Liver (tissue), 8 donors: ENCODE measurements at regions not wholly inside any gene's neighbourhood (a gene's known extent, or its start where the extent isn't known, plus 50 kb on each side); places are given as distances from the start of the nearest gene placed in this dataset.

Experiments used
- DNase-seq: peaks from one replicate; pipeline ENCODE4 v3.0.0-alpha.2; 2017; ENCODE audit warnings: low spot score
- H3K27ac ChIP-seq, 2 donors: one replicate each; pipeline ENCODE4 v1.7.0; 2013; ENCODE audit warnings: inconsistent platforms in 2 of 2, low read length in 2 of 2, control low read depth in 1 of 2, low read depth in 1 of 2, mild to moderate bottlenecking in 1 of 2
- H3K27me3 ChIP-seq, 4 donors: one replicate each; pipeline versions ENCODE4 v1.6.1 to v1.7.0; 2013; ENCODE audit warnings: low read length in 3 of 4, inconsistent platforms in 1 of 4, mild to moderate bottlenecking in 1 of 4, moderate library complexity in 1 of 4; ENCODE audit not compliant: control insufficient read depth in 4 of 4, insufficient read depth in 4 of 4
- H3K36me3 ChIP-seq, 4 donors: one replicate each; pipeline versions ENCODE4 v1.6.1 to v1.7.0; 2013; ENCODE audit warnings: low read length in 3 of 4, mild to moderate bottlenecking in 3 of 4, low read depth in 1 of 4, moderate library complexity in 1 of 4; ENCODE audit not compliant: control insufficient read depth in 4 of 4, insufficient read depth in 3 of 4
- H3K4me1 ChIP-seq, 4 donors: one replicate each; pipeline versions ENCODE4 v1.6.1 to v1.7.0; 2013; ENCODE audit warnings: low read length in 3 of 4, mild to moderate bottlenecking in 3 of 4, moderate library complexity in 1 of 4; ENCODE audit not compliant: control insufficient read depth in 4 of 4, insufficient read depth in 4 of 4
- H3K4me3 ChIP-seq, 3 donors: one replicate each; pipeline versions ENCODE4 v1.6.1 to v1.7.0; 2013; ENCODE audit warnings: low read length in 3 of 3, control low read depth in 1 of 3, low read depth in 1 of 3, mild to moderate bottlenecking in 1 of 3
- H3K9ac ChIP-seq, 2 donors: one replicate each; pipeline ENCODE4 v1.7.0; 2013; ENCODE audit warnings: low read length in 2 of 2, mild to moderate bottlenecking in 2 of 2, moderate library complexity in 2 of 2, control low read depth in 1 of 2, low read depth in 1 of 2
- H3K9me3 ChIP-seq, 4 donors: one replicate each; pipeline versions ENCODE4 v1.6.1 to v1.7.0; 2013; ENCODE audit warnings: low read length in 3 of 4; ENCODE audit not compliant: control insufficient read depth in 4 of 4
- ATF3 ChIP-seq: IDR thresholded peaks from 2 replicates; pipeline ENCODE4 v1.6.1; 2016; ENCODE audit warnings: antibody characterized with exemption
- CTCF ChIP-seq: fragments of 150-350 bp; IDR thresholded peaks from 2 replicates; pipeline ENCODE4 v1.5.1; 2017; ENCODE audit warnings: improper control_type of control experiment, low read depth, low read length; ENCODE audit not compliant: missing input control
- EGR1 ChIP-seq, 2 donors: IDR thresholded peaks; 2 replicates each; pipeline ENCODE4 v1.6.1; 2016 to 2018; ENCODE audit warnings: antibody characterized with exemption in 2 of 2, low read depth in 2 of 2
- FOXA1 ChIP-seq: IDR thresholded peaks from 2 replicates; pipeline ENCODE4 v1.6.1; 2016; ENCODE audit warnings: antibody characterized with exemption
- FOXA2 ChIP-seq: IDR thresholded peaks from 2 replicates; pipeline ENCODE4 v1.6.1; 2016; ENCODE audit warnings: antibody characterized with exemption
- GABPA ChIP-seq, 2 donors: IDR thresholded peaks in 1 of 2; conservative IDR thresholded peaks in 1 of 2; 2 replicates each; pipeline ENCODE4 v1.6.1; 2016; ENCODE audit warnings: antibody characterized with exemption in 2 of 2, mild to moderate bottlenecking in 1 of 2, moderate library complexity in 1 of 2
- HNF4G ChIP-seq: IDR thresholded peaks from 2 replicates; pipeline ENCODE4 v1.6.1; 2016; ENCODE audit warnings: antibody characterized with exemption
- JUND ChIP-seq, 2 donors: IDR thresholded peaks; 2 replicates each; pipeline ENCODE4 v1.6.1; 2016; ENCODE audit warnings: antibody characterized with exemption in 2 of 2
- MAX ChIP-seq: IDR thresholded peaks from 2 replicates; pipeline ENCODE4 v1.6.1; 2016; ENCODE audit warnings: antibody characterized with exemption
- NR2F2 ChIP-seq: IDR thresholded peaks from 2 replicates; pipeline ENCODE4 v1.6.1; 2016; ENCODE audit warnings: antibody characterized with exemption
- RAD21 ChIP-seq, 2 donors: IDR thresholded peaks; 2 replicates each; pipeline ENCODE4 v1.6.1; 2016; ENCODE audit warnings: antibody characterized with exemption in 2 of 2, mild to moderate bottlenecking in 2 of 2
- REST ChIP-seq: IDR thresholded peaks from 2 replicates; pipeline ENCODE4 v1.6.1; 2016; ENCODE audit warnings: antibody characterized with exemption, mild to moderate bottlenecking
- RXRA ChIP-seq, 2 donors: IDR thresholded peaks; 2 replicates each; pipeline ENCODE4 v1.6.1; 2017 to 2018; ENCODE audit warnings: antibody characterized with exemption in 2 of 2, mild to moderate bottlenecking in 1 of 2
- SP1 ChIP-seq: IDR thresholded peaks from 2 replicates; pipeline ENCODE4 v1.6.1; 2018; ENCODE audit warnings: antibody characterized with exemption, mild to moderate bottlenecking
- TAF1 ChIP-seq: conservative IDR thresholded peaks from 2 replicates; pipeline ENCODE4 v1.6.1; 2016; ENCODE audit warnings: antibody characterized with exemption, mild to moderate bottlenecking
- YY1 ChIP-seq: IDR thresholded peaks from 2 replicates; pipeline ENCODE4 v1.6.1; 2016; ENCODE audit warnings: antibody characterized with exemption, mild to moderate bottlenecking
- ZBTB33 ChIP-seq: IDR thresholded peaks from 2 replicates; pipeline ENCODE4 v1.6.1; 2016; ENCODE audit warnings: antibody characterized with exemption
- WGBS: extraction: QIAGEN DNeasy Blood & Tissue Kit; methylation state at CpG from one replicate; pipeline ENCODE4 v1.1.7; 2013; 5-methylcytosine and 5-hydroxymethylcytosine counted together
- donor health status: healthy.
- donor health status: healthy.
- donor health status: healthy.
- donor health status: healthy.
- donor health status: healthy.

- Histone ChIP-seq H3K4me1 (no peaks in the 10 kb centered on the region), H3K9me3 (no peaks in the 10 kb centered on the region), H3K36me3 (no peaks in the 10 kb centered on the region), H3K27me3 (peaks cover 0 to 4% (median 0%) of the 10 kb centered on the region in 4 donors), H3K9ac (no peak overlapping the region), H3K4me3 (no peak overlapping the region), H3K27ac (no peak overlapping the region)
- no peak for DNase-seq
- 53% methylated on average over 9 of the region's 9 CpGs for WGBS
- TF ChIP-seq MAX (no peak), RAD21 (IDR thresholded peaks at IDR 0.05) (no peak), GABPA (IDR thresholded peaks at IDR 0.05 in 1 of 2, conservative IDR thresholded peaks at IDR 0.05 in 1 of 2) (no peak), REST (no peak), FOXA2 (no peak), EGR1 (IDR thresholded peaks at IDR 0.05; ENCODE audit: low read depth in 2 of 2) (no peak), TAF1 (no peak), JUND (IDR thresholded peaks at IDR 0.05) (no peak), ZBTB33 (no peak), HNF4G (no peak), FOXA1 (no peak), SP1 (no peak), ATF3 (no peak), CTCF (no peak), YY1 (no peak), RXRA (IDR thresholded peaks at IDR 0.05) (no peak), NR2F2 (no peak)
These were observed 117.6 kb upstream of the CDH4 start for GRCh38 chr20:61134296-61135030.
